Astrocyte (in vitro differentiated cells and primary cell): ENCODE measurements at regions not wholly inside any gene's neighbourhood (a gene's known extent, or its start where the extent isn't known, plus 50 kb on each side); places are given as distances from the start of the nearest gene placed in this dataset.

ENCODE experiments used
- DNase-seq: peaks from one replicate; pipeline ENCODE4 v3.0.0-alpha.2; 2010; ENCODE audit warnings: low read depth
- FAIRE-seq: peaks from 2 replicates; lab custom pipeline; 2011; peaks lifted over from hg19 to GRCh38; lab: Jason Lieb, UNC
- H2AFZ ChIP-seq: 2 replicates; pipeline ENCODE4 v1.6.0; 2012; ENCODE audit warnings: low read depth, low read length, inconsistent platforms
- H3K27ac ChIP-seq: 2 replicates; pipeline ENCODE4 v1.5.1; 2011; ENCODE audit warnings: low read depth, low read length, inconsistent platforms
- H3K27me3 ChIP-seq: 2 replicates; pipeline ENCODE4 v1.6.0; 2011; ENCODE audit warnings: low read length, inconsistent platforms; ENCODE audit not compliant: insufficient read depth
- H3K36me3 ChIP-seq: 2 replicates; pipeline ENCODE4 v1.5.1; 2011; ENCODE audit warnings: low read length, inconsistent platforms; ENCODE audit not compliant: insufficient read depth
- H3K4me1 ChIP-seq: 2 replicates; pipeline ENCODE4 v1.5.1; 2011; ENCODE audit warnings: low read length, inconsistent platforms; ENCODE audit not compliant: insufficient read depth
- H3K4me2 ChIP-seq: 2 replicates; pipeline ENCODE4 v1.6.0; 2012; ENCODE audit warnings: low read length, inconsistent platforms
- H3K4me3 ChIP-seq: 2 replicates; pipeline ENCODE4 v1.5.1; 2011; ENCODE audit warnings: low read depth, mild to moderate bottlenecking, low read length, inconsistent platforms; ENCODE audit not compliant: insufficient read depth
- H3K79me2 ChIP-seq: 2 replicates; pipeline ENCODE4 v1.6.0; 2012; ENCODE audit warnings: mild to moderate bottlenecking, low read length, inconsistent platforms; ENCODE audit not compliant: insufficient read depth
- H3K9ac ChIP-seq: 2 replicates; pipeline ENCODE4 v1.6.0; 2012; ENCODE audit warnings: mild to moderate bottlenecking, low read length, inconsistent platforms
- H3K9me3 ChIP-seq: 2 replicates; pipeline ENCODE4 v1.5.1; 2012; ENCODE audit warnings: low read depth, mild to moderate bottlenecking, low read length, inconsistent platforms; ENCODE audit not compliant: insufficient read depth
- H4K20me1 ChIP-seq: 2 replicates; pipeline ENCODE4 v1.6.0; 2012; ENCODE audit warnings: low read length, inconsistent platforms; ENCODE audit not compliant: insufficient read depth
- H3K27ac Mint-ChIP-seq: one replicate; pipeline ENCODE4 v1.8.0; 2021; ENCODE audit warnings: mild to moderate bottlenecking, mixed read lengths; ENCODE audit not compliant: unreplicated experiment
- H3K27me3 Mint-ChIP-seq: one replicate; pipeline ENCODE4 v1.8.0; 2021; ENCODE audit warnings: low read depth, mixed read lengths; ENCODE audit not compliant: unreplicated experiment
- H3K36me3 Mint-ChIP-seq: one replicate; pipeline ENCODE4 v1.8.0; 2021; ENCODE audit warnings: low read depth, mixed read lengths; ENCODE audit not compliant: unreplicated experiment
- H3K4me1 Mint-ChIP-seq: one replicate; pipeline ENCODE4 v1.8.0; 2021; ENCODE audit warnings: low read depth, mixed read lengths; ENCODE audit not compliant: unreplicated experiment
- H3K4me3 Mint-ChIP-seq: one replicate; pipeline ENCODE4 v1.8.0; 2021; ENCODE audit warnings: mild to moderate bottlenecking, moderate library complexity, mixed read lengths; ENCODE audit not compliant: unreplicated experiment
- H3K9me3 Mint-ChIP-seq: one replicate; pipeline ENCODE4 v1.8.0; 2021; ENCODE audit warnings: mild to moderate bottlenecking, mixed read lengths; ENCODE audit not compliant: unreplicated experiment
- EZH2 ChIP-seq: IDR thresholded peaks from 2 replicates; pipeline ENCODE4 v1.6.1; 2012; ENCODE audit warnings: mild to moderate bottlenecking, low read length, inconsistent platforms; ENCODE audit not compliant: insufficient read depth
- TF ChIP-seq, protein P1 (sequence below): IDR thresholded peaks from 2 replicates; pipeline ENCODE4 v1.5.1; 2011; ENCODE audit warnings: low read depth, mild to moderate bottlenecking, inconsistent platforms, low read length, moderate library complexity; ENCODE audit not compliant: insufficient read depth

DNA sequence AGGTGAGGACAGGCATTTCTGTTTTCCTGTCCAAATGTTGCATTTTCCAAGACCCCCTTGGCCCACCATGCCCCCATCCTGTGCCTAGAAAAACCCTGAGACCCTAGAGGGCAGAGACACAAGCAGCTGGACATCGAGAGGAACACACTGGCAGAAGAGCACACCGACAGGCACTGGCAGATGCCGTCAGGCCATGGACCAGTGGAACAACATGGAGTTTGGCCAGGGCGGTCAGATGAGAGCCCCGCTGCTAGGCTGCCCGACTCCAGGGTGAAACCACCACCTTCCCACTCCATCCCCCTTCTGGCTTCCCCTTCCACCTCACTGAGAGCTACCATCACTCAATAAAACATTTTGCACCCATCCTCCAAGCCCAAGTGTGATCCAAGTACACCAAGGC lies 438.4 kb downstream of the SIPA1L2 start:
- Histone ChIP-seq H3K36me3 (no peaks in the 10 kb centered on the region), H3K4me1 (no peaks in the 10 kb centered on the region), H3K9me3 (no peaks in the 10 kb centered on the region), H3K27me3 (no peaks in the 10 kb centered on the region), H3K4me2 (no peak overlapping the region), H3K9ac (no peak overlapping the region), H3K27ac (no peak overlapping the region), H3K4me3 (no peak overlapping the region), H4K20me1 (no peaks in the 10 kb centered on the region), H2AFZ (no peak overlapping the region), H3K79me2 (no peaks in the 10 kb centered on the region)
- no peak for TF ChIP-seq EZH2
- TF ChIP-seq, protein P1, sequence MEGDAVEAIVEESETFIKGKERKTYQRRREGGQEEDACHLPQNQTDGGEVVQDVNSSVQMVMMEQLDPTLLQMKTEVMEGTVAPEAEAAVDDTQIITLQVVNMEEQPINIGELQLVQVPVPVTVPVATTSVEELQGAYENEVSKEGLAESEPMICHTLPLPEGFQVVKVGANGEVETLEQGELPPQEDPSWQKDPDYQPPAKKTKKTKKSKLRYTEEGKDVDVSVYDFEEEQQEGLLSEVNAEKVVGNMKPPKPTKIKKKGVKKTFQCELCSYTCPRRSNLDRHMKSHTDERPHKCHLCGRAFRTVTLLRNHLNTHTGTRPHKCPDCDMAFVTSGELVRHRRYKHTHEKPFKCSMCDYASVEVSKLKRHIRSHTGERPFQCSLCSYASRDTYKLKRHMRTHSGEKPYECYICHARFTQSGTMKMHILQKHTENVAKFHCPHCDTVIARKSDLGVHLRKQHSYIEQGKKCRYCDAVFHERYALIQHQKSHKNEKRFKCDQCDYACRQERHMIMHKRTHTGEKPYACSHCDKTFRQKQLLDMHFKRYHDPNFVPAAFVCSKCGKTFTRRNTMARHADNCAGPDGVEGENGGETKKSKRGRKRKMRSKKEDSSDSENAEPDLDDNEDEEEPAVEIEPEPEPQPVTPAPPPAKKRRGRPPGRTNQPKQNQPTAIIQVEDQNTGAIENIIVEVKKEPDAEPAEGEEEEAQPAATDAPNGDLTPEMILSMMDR: no peak
- no peaks in the 10 kb centered on the region for H3K9me3 Mint-ChIP-seq
- no peak overlapping the region for H3K27ac Mint-ChIP-seq
- FAIRE-seq: no peak
- H3K27me3 Mint-ChIP-seq: no peaks in the 10 kb centered on the region
- no peaks in the 10 kb centered on the region for H3K36me3 Mint-ChIP-seq
- no peak for DNase-seq
- H3K4me1 Mint-ChIP-seq: peaks cover 9% of the 10 kb centered on the region
- H3K4me3 Mint-ChIP-seq: no peak overlapping the region

DNA sequence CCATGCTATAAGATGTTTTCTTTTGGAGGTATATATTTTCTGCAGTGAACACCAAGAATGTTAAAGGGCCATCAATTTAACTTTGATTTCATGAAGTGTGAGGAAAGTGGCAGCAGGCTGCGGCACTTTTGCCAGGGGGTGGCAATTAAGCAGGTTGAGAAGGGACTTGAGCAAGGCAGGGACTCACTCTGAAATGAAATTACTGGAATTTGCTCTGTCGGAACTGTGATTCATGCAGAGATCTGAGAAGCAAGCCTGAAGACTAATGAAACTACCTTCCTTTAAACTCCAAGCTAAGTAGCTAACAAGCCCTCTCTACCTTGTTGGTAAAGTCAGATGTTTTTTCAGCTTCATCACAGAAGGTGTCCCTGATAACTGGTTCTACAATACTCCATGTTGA lies 441.6 kb downstream of the SIPA1L2 start:
- DNase-seq (no peak), FAIRE-seq (no peak)
- Histone ChIP-seq H3K27ac (no peak overlapping the region), H4K20me1 (no peaks in the 10 kb centered on the region), H2AFZ (no peak overlapping the region), H3K4me3 (no peak overlapping the region), H3K36me3 (no peaks in the 10 kb centered on the region), H3K9me3 (no peaks in the 10 kb centered on the region), H3K4me2 (no peak overlapping the region), H3K9ac (no peak overlapping the region), H3K4me1 (no peaks in the 10 kb centered on the region), H3K79me2 (no peaks in the 10 kb centered on the region), H3K27me3 (no peaks in the 10 kb centered on the region)
- Mint-ChIP-seq H3K27me3 (peaks cover 8% of the 10 kb centered on the region), H3K27ac (no peak overlapping the region), H3K4me3 (no peak overlapping the region), H3K9me3 (no peaks in the 10 kb centered on the region), H3K36me3 (no peaks in the 10 kb centered on the region), H3K4me1 (peaks cover 7% of the 10 kb centered on the region)
- TF ChIP-seq, protein P1: no peak
- no peak for TF ChIP-seq EZH2

DNA sequence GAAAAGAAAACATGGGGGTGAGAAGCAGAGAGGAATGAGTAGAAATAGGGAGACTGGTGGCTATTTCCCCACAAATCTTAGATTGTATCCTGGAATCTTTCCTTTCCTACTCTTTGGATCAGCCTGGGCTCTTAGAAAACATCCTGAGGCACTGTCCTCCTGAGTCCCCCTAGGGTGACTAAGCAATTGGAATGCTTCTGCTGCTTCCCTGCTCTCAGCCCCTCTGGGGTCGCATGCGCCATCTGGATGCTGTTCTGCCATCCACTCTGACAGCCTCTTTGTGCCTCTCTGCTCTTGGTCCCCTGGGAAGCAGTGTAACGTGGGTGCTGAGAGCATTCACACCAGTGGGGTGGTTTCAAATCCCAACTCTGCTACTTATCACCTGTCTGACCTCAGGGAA lies 443.0 kb downstream of the SIPA1L2 start:
- H3K36me3 Mint-ChIP-seq: no peaks in the 10 kb centered on the region
- H3K4me1 Mint-ChIP-seq: peaks cover 4% of the 10 kb centered on the region
- H3K79me2 ChIP-seq: no peaks in the 10 kb centered on the region

More for the DNA sequence above, 443.0 kb downstream of the SIPA1L2 start:
- Histone ChIP-seq H3K4me3 (no peak overlapping the region), H3K27me3 (no peaks in the 10 kb centered on the region), H3K9me3 (no peaks in the 10 kb centered on the region), H2AFZ (no peak overlapping the region), H3K36me3 (no peaks in the 10 kb centered on the region), H3K4me1 (no peaks in the 10 kb centered on the region), H3K27ac (no peak overlapping the region), H3K4me2 (no peak overlapping the region), H4K20me1 (no peaks in the 10 kb centered on the region), H3K9ac (no peak overlapping the region)
- no peak for DNase-seq
- Mint-ChIP-seq H3K27me3 (peaks cover 18% of the 10 kb centered on the region), H3K9me3 (peaks cover 2% of the 10 kb centered on the region), H3K4me3 (no peak overlapping the region), H3K27ac (no peak overlapping the region)
- TF ChIP-seq, protein P1: no peak
- no peak for TF ChIP-seq EZH2
- FAIRE-seq: no peak
